ENCODE measurements at regions not wholly inside any gene's neighbourhood (a gene's known extent, or its start where the extent isn't known, plus 50 kb on each side); places are given as distances from the start of the nearest gene placed in this dataset.
"Not testable (repeated sequence)": the region's sequence is repeated elsewhere in the genome, so short reads cannot be mapped to it uniquely, and the experiment has no call there.

- TF ChIP-seq CTCF (IDR thresholded peaks at IDR 0.05; ENCODE audit: extremely low read depth, missing control alignments): no peak
- DNase-seq (ENCODE audit: low spot score): no peak
Observed at GRCh38 chr12:113537046-113537750, 65.5 kb upstream of the LHX5 start.

GRCh38 chr12:113535100-113535499 is 63.4 kb upstream of the LHX5 start:
- no peak for DNase-seq (ENCODE audit: low spot score)
- no peak for TF ChIP-seq CTCF (IDR thresholded peaks at IDR 0.05; ENCODE audit: extremely low read depth, missing control alignments)

- DNase-seq (ENCODE audit: low spot score): no peak
- no peak for TF ChIP-seq CTCF (IDR thresholded peaks at IDR 0.05; ENCODE audit: extremely low read depth, missing control alignments)
Observed at GRCh38 chr12:113534555-113534954, 62.9 kb upstream of the LHX5 start.

- TF ChIP-seq CTCF (IDR thresholded peaks at IDR 0.05; ENCODE audit: extremely low read depth, missing control alignments): no peak
- no peak for DNase-seq (ENCODE audit: low spot score)
Observed at GRCh38 chr12:113533842-113534375, 62.2 kb upstream of the LHX5 start.

- no peak for TF ChIP-seq CTCF (IDR thresholded peaks at IDR 0.05; ENCODE audit: extremely low read depth, missing control alignments)
- no peak for DNase-seq (ENCODE audit: low spot score)
Observed at GRCh38 chr12:113532292-113532691, 60.6 kb upstream of the LHX5 start.

DNA sequence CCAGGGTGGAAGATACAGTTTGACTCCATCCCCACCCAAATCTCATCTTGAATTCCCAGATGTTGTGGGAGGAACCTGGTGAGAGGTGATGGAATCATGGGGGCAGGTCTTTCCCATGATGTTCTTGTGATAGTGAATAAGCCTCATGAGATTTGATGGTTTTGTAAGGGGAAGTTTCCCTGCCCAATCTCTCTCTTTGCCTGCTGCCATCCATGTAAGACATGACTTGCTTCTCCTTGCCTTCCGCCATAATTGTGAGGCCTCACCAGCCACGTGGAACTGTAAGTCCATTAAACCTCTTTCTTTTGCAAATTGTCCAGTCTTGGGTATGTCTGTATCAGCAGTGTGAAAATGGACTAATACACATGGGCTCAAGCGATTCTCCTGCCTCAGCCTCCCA is 59.4 kb upstream of the LHX5 start:
- not testable (repeated sequence) for DNase-seq (ENCODE audit: low spot score)

GRCh38 chr12:113528606-113529293 is 57.1 kb upstream of the LHX5 start:
- no peak for DNase-seq (ENCODE audit: low spot score)
- TF ChIP-seq CTCF (IDR thresholded peaks at IDR 0.05; ENCODE audit: extremely low read depth, missing control alignments): no peak

Data from GM20000 (cell line).